T-helper 2 cell treated with Interferon-gamma antibody and Interleukin-4, amounts not matched to agents 5 μg/mL and 100 μg/mL, for 36 hours (primary cell): ENCODE measurements at regions not wholly inside any gene's neighbourhood (a gene's known extent, or its start where the extent isn't known, plus 50 kb on each side); places are given as distances from the start of the nearest gene placed in this dataset.
"Not testable (repeated sequence)": the region's sequence is repeated elsewhere in the genome, so short reads cannot be mapped to it uniquely, and the experiment has no call there.

Source experiments
- DNase-seq: peaks from one replicate; pipeline ENCODE4 v3.0.0; 2021; ENCODE audit warnings: low spot score
- H3K27ac Mint-ChIP-seq: one replicate; pipeline ENCODE4 v1.8.0; 2021; ENCODE audit warnings: mild to moderate bottlenecking, mixed read lengths
- H3K27me3 Mint-ChIP-seq: one replicate; pipeline ENCODE4 v1.8.0; 2021; ENCODE audit warnings: low read depth, mixed read lengths
- H3K36me3 Mint-ChIP-seq: one replicate; pipeline ENCODE4 v1.8.0; 2021; ENCODE audit warnings: low read depth, mixed read lengths
- H3K4me1 Mint-ChIP-seq: one replicate; pipeline ENCODE4 v1.8.0; 2021; ENCODE audit warnings: low read depth, mixed read lengths
- H3K4me3 Mint-ChIP-seq: one replicate; pipeline ENCODE4 v1.8.0; 2022; ENCODE audit warnings: mild to moderate bottlenecking, moderate library complexity, mixed read lengths
- H3K9me3 Mint-ChIP-seq: one replicate; pipeline ENCODE4 v1.8.0; 2021; ENCODE audit warnings: mixed read lengths

DNA sequence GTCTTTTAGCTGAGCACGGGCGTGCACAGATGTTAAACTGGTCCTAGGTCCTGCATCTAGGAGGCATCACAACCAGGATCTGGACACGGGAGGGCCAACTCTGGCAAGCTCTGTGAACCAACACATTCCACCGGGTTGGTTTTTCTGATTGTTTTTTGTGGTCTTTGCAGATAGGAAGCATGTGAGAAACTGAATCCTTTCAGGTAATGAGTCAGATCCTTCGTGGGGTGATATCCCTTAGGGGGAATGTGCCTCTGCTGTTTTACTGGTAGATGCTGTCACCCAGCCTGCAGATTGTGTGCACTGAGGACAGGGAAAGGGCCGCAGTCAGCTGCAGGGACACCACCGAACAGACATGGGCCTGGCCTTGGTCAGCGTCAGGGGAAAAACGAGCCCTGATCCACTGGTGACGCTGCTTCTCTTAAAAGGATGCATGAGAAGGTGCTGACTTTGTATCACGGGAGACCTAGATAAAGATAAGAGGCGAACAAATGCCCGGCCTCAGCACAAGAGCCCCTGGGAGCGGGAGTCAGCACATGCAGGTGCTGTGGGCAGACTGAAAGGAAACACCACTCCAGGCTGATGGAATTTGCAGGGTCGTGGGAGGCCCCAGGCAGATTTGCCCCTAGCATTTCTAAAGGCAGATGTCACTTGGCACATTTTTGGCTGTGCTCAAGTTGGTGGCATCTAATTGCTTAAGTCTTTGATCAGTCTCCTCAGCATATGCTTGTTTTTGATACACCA is 51.1 kb downstream of the DOP1B start:
- Mint-ChIP-seq H3K9me3 (no peaks in the 10 kb centered on the region), H3K27ac (peak overlapping the region; percentile 28), H3K4me1 (peaks cover 32% of the 10 kb centered on the region), H3K27me3 (no peaks in the 10 kb centered on the region), H3K36me3 (peaks cover 17% of the 10 kb centered on the region), H3K4me3 (no peak overlapping the region)
- DNase-seq: peak; percentile 17

- H3K4me1 Mint-ChIP-seq: peaks cover 25% of the 10 kb centered on the region
- peaks cover 19% of the 10 kb centered on the region for H3K36me3 Mint-ChIP-seq
- H3K27ac Mint-ChIP-seq: no peak overlapping the region
- no peaks in the 10 kb centered on the region for H3K27me3 Mint-ChIP-seq
- DNase-seq: no peak
- no peak overlapping the region for H3K4me3 Mint-ChIP-seq
- no peaks in the 10 kb centered on the region for H3K9me3 Mint-ChIP-seq
Measured at GRCh38 chr21:36208326-36209013, 51.8 kb downstream of the DOP1B start.

- Mint-ChIP-seq H3K27me3 (no peaks in the 10 kb centered on the region), H3K27ac (peak overlapping the region; percentile 24), H3K9me3 (no peaks in the 10 kb centered on the region), H3K4me1 (peaks cover 18% of the 10 kb centered on the region), H3K4me3 (no peak overlapping the region), H3K36me3 (peaks cover 22% of the 10 kb centered on the region)
- no peak for DNase-seq
Measured at GRCh38 chr21:36209626-36210171, 53.1 kb downstream of the DOP1B start.

- H3K27me3 Mint-ChIP-seq: no peaks in the 10 kb centered on the region
- H3K4me3 Mint-ChIP-seq: no peak overlapping the region
- peaks cover 22% of the 10 kb centered on the region for H3K36me3 Mint-ChIP-seq
- H3K4me1 Mint-ChIP-seq: peaks cover 18% of the 10 kb centered on the region
- H3K9me3 Mint-ChIP-seq: no peaks in the 10 kb centered on the region
- DNase-seq: no peak
- no peak overlapping the region for H3K27ac Mint-ChIP-seq
Measured at GRCh38 chr21:36210779-36211659, 54.4 kb downstream of the DOP1B start.

DNA sequence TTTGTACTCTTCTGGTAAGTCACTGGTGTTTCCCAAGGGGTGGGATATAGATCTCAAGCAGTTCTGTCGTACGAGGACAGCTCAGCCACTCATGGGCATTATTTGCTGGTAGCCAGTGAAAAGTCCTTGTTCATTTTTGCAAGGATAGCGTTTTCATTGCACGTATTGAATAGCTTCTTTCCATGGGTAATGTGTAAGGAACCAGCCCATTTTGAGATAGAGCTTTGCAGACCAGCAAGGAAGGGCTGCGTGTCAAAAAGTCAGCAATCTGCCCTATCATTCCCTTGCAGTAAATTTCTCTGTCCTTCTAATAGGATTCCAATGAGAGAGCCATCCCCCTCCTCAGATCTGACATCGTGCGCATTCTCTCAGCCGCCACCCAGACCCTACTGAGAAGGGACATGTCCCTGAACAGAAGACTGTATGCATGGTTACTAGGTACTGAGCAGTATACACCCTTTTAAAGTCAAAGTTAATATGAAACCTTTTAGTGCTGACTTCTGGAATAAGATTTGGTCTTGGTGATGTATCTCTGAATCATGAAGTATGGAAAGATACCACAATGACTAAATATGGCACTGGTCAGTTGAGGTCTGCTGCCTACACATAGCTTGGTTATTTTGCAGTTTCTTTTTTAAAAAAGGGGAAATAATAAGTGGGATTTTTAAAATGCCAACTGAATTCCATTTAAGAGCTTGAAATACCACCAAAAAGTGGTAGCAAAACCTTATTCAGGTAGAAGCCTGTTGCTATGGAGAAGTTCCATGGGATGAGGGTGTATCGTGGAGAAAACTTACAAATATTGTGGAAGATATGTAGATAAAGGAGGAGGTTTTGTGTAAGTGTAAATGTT is 55.3 kb downstream of the DOP1B start:
- Mint-ChIP-seq H3K4me3 (no peak overlapping the region), H3K36me3 (peaks cover 22% of the 10 kb centered on the region), H3K27me3 (no peaks in the 10 kb centered on the region), H3K27ac (no peak overlapping the region), H3K4me1 (peaks cover 15% of the 10 kb centered on the region), H3K9me3 (no peaks in the 10 kb centered on the region)
- DNase-seq: no peak

- no peak for DNase-seq
- Mint-ChIP-seq H3K9me3 (no peaks in the 10 kb centered on the region), H3K27me3 (no peaks in the 10 kb centered on the region), H3K4me3 (no peak overlapping the region), H3K36me3 (peaks cover 25% of the 10 kb centered on the region), H3K4me1 (peaks cover 14% of the 10 kb centered on the region), H3K27ac (no peak overlapping the region)
Measured at GRCh38 chr21:36212513-36212780, 55.8 kb downstream of the DOP1B start.

DNA sequence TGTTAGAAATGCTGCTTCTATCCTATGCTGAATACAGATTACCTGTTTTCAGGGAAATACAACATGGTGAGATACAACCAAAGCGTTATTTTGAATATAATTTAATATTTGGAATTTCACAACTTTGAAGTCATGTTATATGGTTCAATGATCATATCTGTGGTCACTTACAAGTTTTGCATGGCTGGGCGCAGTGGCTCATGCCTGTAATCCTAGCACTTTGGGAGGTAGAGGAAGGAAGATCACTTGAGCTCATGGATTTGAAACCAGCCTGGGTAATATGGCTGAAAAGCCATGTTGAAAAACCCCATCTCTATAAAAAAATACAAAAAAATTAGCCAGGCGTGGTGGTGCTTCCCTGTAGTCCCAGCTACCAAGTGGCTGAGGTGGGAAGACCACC is 57.9 kb downstream of the DOP1B start:
- no peak overlapping the region for H3K27ac Mint-ChIP-seq
- no peaks in the 10 kb centered on the region for H3K27me3 Mint-ChIP-seq
- H3K36me3 Mint-ChIP-seq: peaks cover 26% of the 10 kb centered on the region
- no peaks in the 10 kb centered on the region for H3K9me3 Mint-ChIP-seq
- H3K4me1 Mint-ChIP-seq: peaks cover 5% of the 10 kb centered on the region
- DNase-seq: no peak
- no peak overlapping the region for H3K4me3 Mint-ChIP-seq

- Mint-ChIP-seq H3K4me1 (no peaks in the 10 kb centered on the region), H3K36me3 (peaks cover 15% of the 10 kb centered on the region), H3K27ac (no peak overlapping the region), H3K4me3 (no peak overlapping the region), H3K27me3 (no peaks in the 10 kb centered on the region), H3K9me3 (no peaks in the 10 kb centered on the region)
- no peak for DNase-seq
Measured at GRCh38 chr21:36217743-36218142, 61.1 kb downstream of the DOP1B start.

GRCh38 chr21:36218691-36219090 is 62.1 kb downstream of the DOP1B start:
- no peak for DNase-seq
- Mint-ChIP-seq H3K27me3 (no peaks in the 10 kb centered on the region), H3K9me3 (no peaks in the 10 kb centered on the region), H3K4me3 (no peak overlapping the region), H3K36me3 (peaks cover 15% of the 10 kb centered on the region), H3K4me1 (no peaks in the 10 kb centered on the region), H3K27ac (no peak overlapping the region)

- H3K27me3 Mint-ChIP-seq: no peaks in the 10 kb centered on the region
- H3K9me3 Mint-ChIP-seq: no peaks in the 10 kb centered on the region
- peaks cover 9% of the 10 kb centered on the region for H3K36me3 Mint-ChIP-seq
- no peak for DNase-seq
- no peak overlapping the region for H3K4me3 Mint-ChIP-seq
- no peak overlapping the region for H3K27ac Mint-ChIP-seq
- no peaks in the 10 kb centered on the region for H3K4me1 Mint-ChIP-seq
Measured at GRCh38 chr21:36223451-36223850, 66.8 kb downstream of the DOP1B start.

DNA sequence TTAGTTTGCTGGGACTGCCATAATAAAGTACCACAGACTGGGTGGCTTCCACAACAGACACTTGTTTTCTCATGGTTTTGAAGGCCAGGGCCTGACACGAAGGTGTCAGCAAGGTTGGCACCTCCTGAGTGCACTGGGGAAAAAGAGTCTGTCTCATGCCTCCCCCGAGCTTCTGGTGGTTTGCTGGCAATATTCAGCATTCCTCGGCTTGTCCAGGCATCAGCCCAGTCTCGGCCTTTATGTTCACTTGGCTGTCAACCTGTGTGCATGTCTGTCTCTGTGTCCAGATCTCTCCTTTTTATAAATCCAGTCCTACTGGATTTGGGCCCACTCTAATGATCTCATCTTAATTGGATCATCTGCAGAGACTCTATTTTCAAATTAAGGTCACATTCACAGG is 72.6 kb downstream of the DOP1B start:
- H3K4me3 Mint-ChIP-seq: no peak overlapping the region
- DNase-seq: no peak
- no peaks in the 10 kb centered on the region for H3K27me3 Mint-ChIP-seq
- H3K9me3 Mint-ChIP-seq: no peaks in the 10 kb centered on the region
- peaks cover 12% of the 10 kb centered on the region for H3K36me3 Mint-ChIP-seq
- peaks cover 2% of the 10 kb centered on the region for H3K4me1 Mint-ChIP-seq
- no peak overlapping the region for H3K27ac Mint-ChIP-seq

- H3K4me3 Mint-ChIP-seq, H3K27ac Mint-ChIP-seq, H3K4me1 Mint-ChIP-seq, H3K27me3 Mint-ChIP-seq, H3K9me3 Mint-ChIP-seq, DNase-seq: not testable (repeated sequence)
- peaks cover 14% of the 10 kb centered on the region for H3K36me3 Mint-ChIP-seq
Measured at GRCh38 chr21:36231444-36231843, 74.8 kb downstream of the DOP1B start.

- no peak for DNase-seq
- Mint-ChIP-seq H3K27ac (no peak overlapping the region), H3K4me1 (peaks cover 3% of the 10 kb centered on the region), H3K9me3 (no peaks in the 10 kb centered on the region), H3K4me3 (no peak overlapping the region), H3K27me3 (no peaks in the 10 kb centered on the region), H3K36me3 (peaks cover 14% of the 10 kb centered on the region)
Measured at GRCh38 chr21:36232641-36233040, 76.0 kb downstream of the DOP1B start.
